ENCODE measurements at regions not wholly inside any gene's neighbourhood (a gene's known extent, or its start where the extent isn't known, plus 50 kb on each side); places are given as distances from the start of the nearest gene placed in this dataset.

DNA sequence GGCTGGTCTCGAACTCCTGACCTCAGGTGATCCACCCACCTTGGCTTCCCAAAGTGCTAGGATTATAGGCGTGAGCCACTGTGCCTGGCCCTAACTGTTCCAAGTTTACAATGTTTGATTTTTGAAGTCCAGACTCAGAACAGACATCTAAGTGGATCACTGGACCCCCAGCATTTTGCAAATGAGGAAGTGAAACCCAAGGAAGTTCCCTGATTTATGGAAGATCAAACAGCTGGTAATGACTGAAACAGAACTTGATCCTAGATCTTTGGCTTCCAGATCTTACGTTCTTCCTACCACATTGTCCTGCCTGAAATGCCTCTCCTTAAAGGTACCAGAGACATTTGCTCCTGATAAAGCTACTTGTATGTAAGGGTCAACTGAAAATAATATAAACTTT lies 58.3 kb upstream of the NCOA1 start:
- Histone ChIP-seq H3K36me3 (ENCODE audit: low read depth) (no peaks in the 10 kb centered on the region), H3K4me3 (no peak overlapping the region), H3K9me3 (no peaks in the 10 kb centered on the region), H3K4me1 (ENCODE audit: low read depth) (no peaks in the 10 kb centered on the region)
- intact Hi-C loops (cut with DNase I, micrococcal nuclease): no loop called here
- TF ChIP-seq CTCF (IDR thresholded peaks at IDR 0.05): no peak
- ATAC-seq (no peak), DNase-seq (no peak)

DNA sequence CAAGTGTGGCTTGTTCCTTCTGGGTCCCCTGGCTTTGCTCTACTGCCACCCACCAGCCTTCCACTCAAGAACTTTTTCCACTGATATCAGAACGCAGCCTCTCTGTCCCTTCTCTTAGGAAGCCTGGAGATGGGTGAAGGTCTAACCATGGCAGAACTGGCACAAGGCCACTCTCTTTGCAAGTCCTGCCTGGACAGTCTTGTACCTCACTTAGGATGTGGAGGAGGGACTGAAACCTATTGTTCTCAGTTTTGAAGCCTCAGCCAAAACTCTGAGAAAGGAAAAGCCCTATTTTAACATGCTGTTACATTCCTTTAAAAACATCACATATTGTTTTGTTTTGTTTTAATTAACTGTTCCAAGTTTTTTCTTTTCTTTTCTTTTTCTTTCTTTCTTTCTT lies 58.9 kb upstream of the NCOA1 start:
- DNase-seq: no peak
- H3K4me3 ChIP-seq: no peak overlapping the region
- H3K36me3 ChIP-seq (ENCODE audit: low read depth): no peaks in the 10 kb centered on the region
- no peaks in the 10 kb centered on the region for H3K4me1 ChIP-seq (ENCODE audit: low read depth)
- no peak for TF ChIP-seq CTCF (IDR thresholded peaks at IDR 0.05)
- ATAC-seq: no peak
- intact Hi-C loops (cut with DNase I, micrococcal nuclease): no loop called here
- H3K9me3 ChIP-seq: no peaks in the 10 kb centered on the region

GRCh38 chr2:24429197-24430074 lies 61.6 kb upstream of the NCOA1 start:
- Histone ChIP-seq H3K4me1 (ENCODE audit: low read depth) (no peaks in the 10 kb centered on the region), H3K36me3 (ENCODE audit: low read depth) (no peaks in the 10 kb centered on the region), H3K9me3 (no peaks in the 10 kb centered on the region), H3K4me3 (no peak overlapping the region)
- intact Hi-C loops (cut with DNase I, micrococcal nuclease): no loop called here
- no peak for TF ChIP-seq CTCF (IDR thresholded peaks at IDR 0.05)
- DNase-seq: no peak
- ATAC-seq: no peak

GRCh38 chr2:24424387-24424786 lies 64.1 kb upstream of the ITSN2 start:
- intact Hi-C loops (cut with DNase I, micrococcal nuclease): loop anchor here in 1 of 2 donors (5.0 kb wide), 1 partner anchor 403 kb away; no protein-coding TSS in a partner anchor
- no peak for ATAC-seq
- no peak overlapping the region for H3K4me3 ChIP-seq
- H3K9me3 ChIP-seq: no peaks in the 10 kb centered on the region
- TF ChIP-seq CTCF (IDR thresholded peaks at IDR 0.05): no peak
- no peak for DNase-seq
- H3K4me1 ChIP-seq (ENCODE audit: low read depth): no peaks in the 10 kb centered on the region
- no peaks in the 10 kb centered on the region for H3K36me3 ChIP-seq (ENCODE audit: low read depth)

DNA sequence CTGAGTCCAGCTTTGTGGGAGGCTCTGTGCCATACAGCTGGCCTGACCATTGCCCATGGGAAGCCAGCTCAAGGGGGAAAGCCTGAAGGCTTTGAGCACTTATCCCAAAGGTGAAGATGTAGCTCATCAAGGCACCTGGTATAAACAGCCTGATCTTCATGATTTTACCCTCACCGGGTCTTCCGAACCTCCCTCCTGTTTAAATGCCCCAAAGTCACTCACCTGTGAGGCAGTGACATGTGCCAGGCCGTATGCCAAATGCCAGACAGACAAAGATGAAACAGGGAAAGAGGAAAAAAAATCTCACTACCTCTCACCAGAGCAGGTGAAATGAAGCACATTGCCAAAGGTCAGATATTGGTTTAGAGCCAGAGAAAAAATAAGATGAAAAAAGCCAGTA lies 62.8 kb upstream of the ITSN2 start:
- DNase-seq (no peak), ATAC-seq (no peak)
- Histone ChIP-seq H3K36me3 (ENCODE audit: low read depth) (no peaks in the 10 kb centered on the region), H3K9me3 (no peaks in the 10 kb centered on the region), H3K4me1 (ENCODE audit: low read depth) (no peaks in the 10 kb centered on the region), H3K4me3 (no peak overlapping the region)
- intact Hi-C loops (cut with DNase I, micrococcal nuclease): loop anchor here in 1 of 2 donors (5.0 kb wide), 1 partner anchor 404 kb away; no protein-coding TSS in a partner anchor
- no peak for TF ChIP-seq CTCF (IDR thresholded peaks at IDR 0.05)

All from mucosa of descending colon (tissue), 3 donors.